NCI-H526 (cell line): ENCODE measurements at regions not wholly inside any gene's neighbourhood (a gene's known extent, or its start where the extent isn't known, plus 50 kb on each side); places are given as distances from the start of the nearest gene placed in this dataset.
A peak's percentile ranks its signal among the peaks of the same experiment; 100 is the strongest.

Source experiments
- DNase-seq, 2 experiments: peaks; one replicate each; lab custom pipeline; 2025; lab: John Stamatoyannopoulos, UW

DNA sequence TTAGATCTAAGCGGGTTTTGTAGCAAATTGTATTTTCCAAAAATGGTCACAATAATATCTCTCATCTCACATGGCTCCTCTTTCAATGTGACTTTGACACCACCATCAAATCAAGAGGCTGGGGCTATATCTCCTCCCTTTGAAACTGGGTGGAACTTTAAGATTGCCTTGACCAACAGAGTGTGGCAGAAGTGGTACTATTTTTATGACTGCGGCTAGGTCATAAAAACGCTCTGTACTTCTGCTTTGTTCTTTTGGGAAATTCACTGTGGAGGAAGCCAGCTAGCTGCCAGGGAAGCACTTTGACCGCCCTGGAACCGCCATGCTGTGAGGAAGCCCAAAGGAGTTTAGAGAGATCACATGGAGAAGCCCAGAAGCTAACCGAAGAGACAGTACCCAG, 50.7 kb upstream of the ACOT11 start:
- no peak for DNase-seq

DNA sequence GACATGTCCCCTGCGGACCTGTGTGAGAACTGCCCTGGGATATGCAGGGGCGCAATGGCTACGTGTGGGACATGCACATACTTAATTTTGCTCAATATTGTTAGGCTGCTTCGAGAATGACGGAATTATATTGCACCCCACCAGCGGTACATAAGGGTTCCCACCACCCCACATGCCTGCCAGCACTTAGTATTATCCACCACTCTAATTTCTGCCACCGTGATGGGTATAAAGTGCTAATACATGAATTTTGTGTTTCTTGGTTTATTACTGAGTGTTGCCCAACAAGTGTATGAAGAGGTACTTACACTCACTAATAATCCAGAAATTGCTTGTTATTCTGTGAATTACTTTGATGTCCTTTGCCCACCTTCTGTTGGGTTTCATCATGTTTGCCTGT, 52.1 kb upstream of the ACOT11 start:
- no peak for DNase-seq

DNA sequence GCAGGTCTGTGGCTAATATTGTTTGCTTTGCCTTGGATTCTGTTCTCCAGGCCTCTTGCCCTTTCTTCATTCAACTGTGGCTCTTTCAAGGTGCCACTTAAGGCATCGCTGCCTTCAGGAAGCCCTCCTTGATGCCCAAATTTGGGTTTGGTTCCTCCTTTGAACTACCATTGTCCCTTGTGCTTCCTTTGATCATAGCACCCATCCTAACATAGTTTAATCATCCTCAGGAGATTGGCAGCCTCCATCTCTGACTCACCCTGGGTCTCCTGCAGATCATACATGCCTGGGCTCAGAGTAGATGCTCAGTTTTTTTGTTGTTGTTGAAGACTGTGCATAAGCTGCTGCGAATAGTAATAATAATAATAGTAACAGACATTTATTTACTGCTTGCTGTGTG, 54.4 kb upstream of the ACOT11 start:
- no peak for DNase-seq

DNA sequence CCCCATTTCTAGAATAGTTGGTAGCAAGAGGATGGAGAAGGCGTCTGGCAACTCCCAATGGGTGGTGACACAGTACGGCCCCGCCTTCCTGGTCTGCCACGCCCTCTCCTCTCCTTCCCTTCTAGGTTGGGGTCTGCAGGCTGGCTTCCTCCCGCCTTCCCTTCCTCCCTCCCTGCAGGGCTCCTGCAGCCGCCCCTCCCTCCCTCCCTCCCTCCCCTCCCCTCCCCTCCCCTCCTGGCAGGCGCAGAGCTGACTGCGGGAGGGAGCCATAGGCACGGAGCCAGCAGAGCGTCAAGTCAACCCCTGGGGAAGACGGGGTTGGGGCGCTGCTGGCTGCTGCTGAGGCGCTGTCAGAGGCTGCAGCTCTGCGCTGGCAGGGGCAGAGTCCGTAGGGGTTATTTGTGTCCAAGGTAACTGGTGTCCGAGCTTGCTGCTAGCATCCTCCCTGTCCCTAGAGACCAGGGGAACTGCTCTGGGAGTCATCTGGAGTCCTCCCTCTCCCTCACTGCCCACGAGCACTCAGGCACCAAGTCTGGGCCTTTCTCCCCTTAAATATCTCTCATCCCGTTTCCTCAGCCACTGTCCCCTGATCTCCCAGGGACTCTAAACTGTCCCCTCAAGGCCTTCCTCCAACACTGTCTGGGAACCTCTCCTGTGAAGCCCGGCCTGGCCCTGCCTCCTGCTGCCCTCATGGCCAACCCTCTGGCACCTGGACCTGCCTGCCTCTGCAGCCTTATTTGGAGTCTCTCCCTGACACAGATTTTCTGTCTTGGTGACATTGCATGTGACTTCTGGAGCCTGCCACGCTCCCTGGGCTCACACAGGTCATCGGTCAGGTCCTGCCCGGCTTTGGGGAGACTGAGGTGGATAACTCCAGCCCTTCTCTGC, 57.4 kb upstream of the ACOT11 start:
- peak in 1 of 2 experiments; percentile 53 for DNase-seq

DNA sequence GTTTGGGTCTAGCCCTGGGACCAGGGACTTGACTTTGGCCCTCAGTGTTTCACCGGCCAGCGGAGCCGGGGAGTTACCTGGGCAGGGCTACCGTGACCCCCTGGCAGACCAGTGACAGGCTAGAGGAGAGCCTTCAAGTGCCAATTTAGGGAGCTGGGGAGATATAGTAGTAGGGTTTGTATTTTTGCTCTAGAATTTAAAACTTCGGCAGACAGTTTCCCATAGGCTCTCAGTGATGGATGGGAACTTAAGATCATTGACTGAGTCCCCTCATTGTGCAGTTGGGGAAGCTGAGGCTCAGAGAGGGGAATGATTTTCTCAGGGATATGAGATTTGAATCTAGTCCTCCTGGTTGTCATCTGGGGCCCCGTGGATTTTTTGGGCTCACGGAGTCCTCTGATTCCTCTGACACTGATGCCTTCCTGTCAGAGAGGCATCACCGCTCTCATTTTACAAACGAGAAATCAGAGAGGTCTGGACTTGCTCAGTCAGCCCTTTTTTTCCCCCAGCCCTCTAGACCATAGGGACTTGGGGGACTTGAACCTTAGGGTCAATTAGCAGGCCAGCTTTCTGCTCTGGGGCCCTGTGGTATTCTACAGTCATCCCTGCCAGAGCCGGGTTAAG, 58.3 kb upstream of the ACOT11 start:
- no peak for DNase-seq

DNA sequence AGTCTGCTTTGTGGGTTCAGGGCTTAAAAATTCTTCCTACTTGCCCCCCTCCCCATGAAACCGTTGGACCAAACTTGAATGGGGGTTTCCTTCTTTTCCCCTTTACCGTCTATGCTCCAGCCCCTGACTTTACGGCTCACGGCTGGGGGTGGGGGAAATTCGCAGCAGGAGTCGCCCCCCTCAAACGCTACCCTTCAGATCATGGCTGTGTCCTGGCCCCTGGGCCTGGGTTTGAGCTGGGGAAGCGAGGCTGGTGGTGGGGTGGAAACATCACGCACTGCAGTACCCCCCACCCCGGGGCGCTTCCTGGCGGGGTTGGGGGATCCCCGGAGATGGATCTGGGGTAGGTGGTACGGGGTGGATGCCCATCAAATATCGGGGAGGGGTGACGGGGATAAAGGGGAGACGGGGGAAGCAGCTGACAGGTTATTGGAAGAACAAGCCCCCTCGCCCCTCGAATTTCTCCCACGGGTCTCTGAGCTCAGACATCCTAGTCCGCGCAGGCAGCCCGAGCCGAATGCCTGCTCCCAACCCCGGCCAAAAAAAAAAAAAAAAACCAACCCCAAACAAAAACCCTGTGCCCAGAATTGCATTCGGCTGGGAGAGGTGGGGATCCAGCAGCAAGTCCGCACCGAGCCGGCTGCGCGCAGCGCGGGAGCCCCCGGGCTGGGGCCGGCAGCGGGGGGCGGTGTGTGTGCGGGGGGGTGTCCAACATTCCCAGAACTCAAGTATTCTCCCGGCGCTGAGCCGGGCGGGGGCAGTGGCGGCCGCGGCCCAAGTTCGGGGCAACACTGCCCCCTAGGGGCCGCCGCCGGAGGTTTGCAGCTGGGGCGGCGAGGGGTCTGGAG, 59.0 kb upstream of the ACOT11 start:
- peak; percentile 74 to 89 for DNase-seq

DNA sequence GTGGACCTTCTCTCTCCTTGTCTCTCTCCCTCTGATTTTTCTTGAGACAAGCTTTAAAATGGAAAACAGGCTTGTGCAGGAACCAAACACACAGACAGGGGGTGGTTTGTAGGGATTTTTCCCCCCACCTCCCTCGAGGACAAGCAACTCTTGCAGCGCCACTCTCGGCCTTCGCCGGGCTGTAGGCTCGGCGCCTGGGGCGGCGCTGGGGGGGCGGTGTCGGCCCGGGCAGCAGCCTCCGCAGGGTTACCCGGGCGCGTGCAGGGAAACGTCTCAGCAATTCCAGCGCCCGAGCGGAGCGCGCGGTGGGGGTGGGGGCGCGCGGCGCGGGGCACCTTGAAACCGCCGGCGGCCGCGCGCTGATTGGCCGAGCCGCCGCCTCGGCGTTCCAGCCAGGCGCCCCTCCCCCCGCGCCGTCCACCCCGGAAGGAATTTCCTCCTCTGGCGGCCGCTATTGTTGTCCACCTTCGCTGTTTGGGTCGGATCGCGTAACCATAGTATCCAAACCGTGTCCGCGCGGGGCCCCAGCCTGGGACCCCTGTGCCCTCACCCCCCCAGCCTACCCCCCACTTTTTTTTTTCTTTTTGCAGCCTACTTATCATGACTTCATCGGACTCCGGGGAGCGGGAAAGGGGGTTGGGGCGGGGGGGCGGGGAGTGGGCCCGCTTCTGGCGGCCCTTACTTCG, 59.8 kb upstream of the ACOT11 start:
- peak; percentile 57 to 95 for DNase-seq

DNA sequence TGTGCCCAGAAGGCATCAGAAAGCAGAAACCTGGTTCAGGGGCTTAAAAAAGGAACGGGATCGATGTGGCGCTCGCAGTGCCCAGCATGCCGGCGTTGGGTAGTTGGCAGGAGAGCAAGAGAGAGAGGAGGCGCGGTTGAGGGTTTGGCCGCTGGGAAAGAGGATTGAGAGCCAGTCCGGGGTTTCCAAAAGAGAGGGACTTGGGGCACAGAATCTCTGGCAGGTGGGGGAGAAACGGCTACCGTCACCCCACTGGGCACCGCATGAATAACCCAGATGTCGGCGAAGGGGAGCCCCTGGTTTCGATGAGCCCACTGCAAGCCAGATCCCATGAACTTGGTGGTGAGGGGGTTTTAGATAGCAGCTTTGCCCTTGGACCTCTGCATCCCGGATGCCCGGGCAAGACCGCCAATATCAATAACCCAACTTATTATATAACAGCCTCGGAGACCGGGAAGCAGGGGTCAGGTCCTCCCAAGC, 60.4 kb upstream of the ACOT11 start:
- DNase-seq: peak in 1 of 2 experiments; percentile 46

DNA sequence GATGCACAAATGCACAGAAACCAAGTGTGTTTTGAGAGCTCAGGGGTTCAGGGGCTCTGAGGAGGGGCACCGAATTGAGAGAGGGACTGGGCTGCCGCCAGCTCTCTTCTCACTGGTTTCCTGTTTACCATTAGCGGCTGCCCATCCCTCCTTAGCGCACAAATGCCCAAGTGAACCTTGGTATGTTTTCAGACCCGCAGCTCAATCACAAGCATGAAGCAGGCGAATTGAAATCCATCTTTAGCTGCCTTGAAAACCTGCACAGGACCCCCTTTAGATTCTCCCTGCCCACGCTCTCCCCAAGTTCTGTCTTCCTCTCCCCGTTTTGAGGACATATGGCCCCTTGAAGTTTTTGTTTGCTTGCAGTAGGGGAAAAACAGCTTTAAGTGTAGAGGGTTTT, 61.1 kb upstream of the ACOT11 start:
- no peak for DNase-seq

DNA sequence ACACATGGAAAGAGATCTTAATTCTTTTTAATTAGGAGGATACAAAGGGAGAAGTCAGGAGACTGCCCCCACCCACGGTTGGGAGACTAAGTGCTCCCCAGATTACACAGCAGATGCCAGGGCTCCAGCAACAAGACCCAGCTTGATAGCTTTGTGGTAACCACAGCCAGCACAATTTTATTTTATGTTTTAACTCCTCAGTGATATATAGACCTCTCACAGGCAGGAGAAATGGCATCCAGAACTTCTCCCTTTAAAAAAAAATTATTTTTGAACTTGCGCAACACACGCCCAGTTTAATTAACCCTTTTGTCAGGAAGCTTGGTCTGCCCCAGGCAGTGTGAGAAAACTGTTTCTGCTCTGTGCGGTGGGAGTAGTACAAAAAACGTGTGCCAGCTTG, 62.6 kb upstream of the ACOT11 start:
- no peak for DNase-seq

DNA sequence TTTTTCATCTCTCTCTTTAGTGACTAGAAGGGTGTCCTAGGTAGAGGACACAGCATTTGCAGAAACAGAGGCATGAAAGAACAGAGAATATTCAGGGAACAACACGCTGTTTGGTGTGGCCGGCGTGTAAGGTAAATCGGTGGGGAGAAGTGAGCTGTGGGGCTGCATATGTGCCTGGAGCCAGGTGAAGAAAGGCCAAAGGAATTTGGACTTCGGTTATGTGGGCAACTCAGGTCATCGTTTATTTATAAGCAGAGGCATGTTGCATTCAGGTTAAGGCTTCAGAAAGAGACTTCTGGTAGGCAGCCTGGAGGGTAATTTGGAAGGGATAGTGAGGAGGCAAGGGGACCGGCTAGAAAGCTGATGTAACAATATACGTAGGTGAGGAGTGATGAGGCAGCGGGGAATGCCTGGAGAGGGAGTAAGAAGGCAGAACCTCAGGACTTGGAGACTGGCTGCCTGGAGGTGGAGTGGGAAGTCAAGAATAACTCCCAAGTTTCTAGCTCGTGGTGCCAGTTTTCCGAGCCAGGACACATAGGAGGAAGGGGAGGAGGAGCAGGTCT, 64.1 kb upstream of the ACOT11 start:
- DNase-seq: no peak

DNA sequence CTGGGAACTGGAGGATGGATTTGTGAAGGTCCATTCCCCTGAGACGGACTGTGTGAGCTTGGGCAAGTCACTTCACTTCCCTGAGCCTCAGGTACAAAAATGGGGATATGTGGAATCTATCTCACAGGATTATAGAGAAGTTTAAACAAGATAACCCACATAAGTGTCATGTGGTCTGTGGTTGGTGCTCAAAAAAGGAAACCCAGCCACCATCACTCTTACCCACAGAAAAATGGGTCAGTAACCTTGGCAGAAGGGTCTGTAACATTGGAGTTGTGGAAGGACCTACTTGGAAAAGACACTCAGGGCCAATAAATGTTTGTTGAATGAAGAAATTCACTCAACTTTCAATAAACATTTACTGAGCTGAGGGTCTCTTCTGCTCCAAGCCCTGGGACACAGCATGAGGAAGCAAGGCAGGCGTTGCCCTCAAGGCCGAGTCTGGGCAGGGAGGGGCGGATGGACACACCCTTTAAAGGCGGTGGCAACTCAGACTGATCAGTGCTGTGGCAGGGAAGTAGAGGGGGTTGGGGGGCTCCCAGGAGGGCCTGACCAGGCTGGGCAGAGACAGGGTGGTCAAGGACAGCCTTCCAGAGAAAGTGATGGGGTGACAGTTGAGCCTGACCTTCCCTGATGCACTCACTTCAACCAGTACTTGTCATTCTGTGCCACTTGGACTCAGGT, 66.7 kb upstream of the ACOT11 start:
- DNase-seq: no peak

DNA sequence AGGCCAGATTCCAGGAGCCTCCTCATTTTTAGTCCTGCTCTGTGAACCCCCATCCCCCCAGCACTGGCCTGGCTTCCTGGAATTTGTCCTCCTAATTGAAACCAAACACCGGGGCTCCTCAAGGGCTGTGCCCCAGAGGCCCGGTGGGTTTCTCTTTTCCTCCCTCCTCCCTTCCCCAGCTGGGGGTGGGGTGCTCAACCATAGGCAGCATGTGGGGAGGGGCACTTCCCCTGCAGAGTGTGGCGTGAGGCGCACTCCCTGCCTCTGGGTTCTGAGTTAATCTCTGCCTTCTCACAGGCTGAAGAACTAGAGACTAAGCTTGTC, 67.5 kb upstream of the ACOT11 start:
- no peak for DNase-seq

DNA sequence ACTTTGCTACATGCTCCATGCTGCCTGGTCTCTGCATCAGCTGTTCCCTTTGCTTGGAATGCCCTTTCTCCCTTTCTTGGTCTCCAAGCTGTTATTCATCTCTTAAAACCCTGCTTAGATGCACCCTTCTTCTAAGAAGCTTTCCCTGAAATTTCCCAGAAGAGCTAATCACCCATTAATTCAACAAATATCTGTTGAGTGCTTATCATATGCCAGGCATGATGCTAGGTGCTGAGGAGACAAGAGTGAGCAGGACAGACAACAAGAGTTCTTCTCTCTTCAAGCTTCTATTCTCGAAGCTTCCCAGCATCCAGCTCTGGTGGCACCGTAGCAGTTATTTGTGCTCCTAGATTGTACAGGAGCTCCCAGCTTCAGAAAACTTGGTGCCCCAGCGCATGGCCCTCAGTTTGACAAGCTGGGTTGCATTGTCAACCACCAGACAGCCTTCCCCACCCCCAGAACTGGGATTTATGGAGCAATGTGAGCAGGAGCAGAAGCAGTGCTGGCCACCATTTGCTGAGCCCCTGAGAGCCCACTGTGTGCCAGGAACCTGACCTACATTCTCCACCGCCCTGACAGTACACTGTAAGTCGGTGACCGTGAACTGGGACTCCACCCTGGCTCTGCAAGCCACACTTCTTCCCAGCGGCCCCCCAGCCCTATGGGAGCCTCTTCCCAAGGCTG, 68.0 kb upstream of the ACOT11 start:
- no peak for DNase-seq

DNA sequence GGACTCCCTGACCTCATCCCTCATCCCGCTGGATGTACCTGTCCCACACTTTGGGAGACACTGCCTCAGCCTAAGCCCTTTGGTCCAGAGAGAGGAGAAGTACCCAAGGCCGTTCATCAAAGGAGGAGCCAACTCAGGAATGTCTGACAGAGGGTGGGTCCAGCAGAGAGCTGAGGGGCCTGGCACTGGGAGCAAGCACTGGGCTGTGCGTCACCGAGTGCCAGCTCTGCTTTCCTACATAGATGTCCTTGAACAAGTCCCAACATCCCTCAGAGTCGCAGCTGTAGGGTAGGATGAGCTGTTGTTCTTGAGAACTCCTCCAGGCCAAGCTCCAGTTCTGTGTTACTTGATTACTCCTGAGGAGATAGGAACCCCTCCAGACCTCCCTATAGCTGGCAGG, 68.8 kb upstream of the ACOT11 start:
- no peak for DNase-seq

DNA sequence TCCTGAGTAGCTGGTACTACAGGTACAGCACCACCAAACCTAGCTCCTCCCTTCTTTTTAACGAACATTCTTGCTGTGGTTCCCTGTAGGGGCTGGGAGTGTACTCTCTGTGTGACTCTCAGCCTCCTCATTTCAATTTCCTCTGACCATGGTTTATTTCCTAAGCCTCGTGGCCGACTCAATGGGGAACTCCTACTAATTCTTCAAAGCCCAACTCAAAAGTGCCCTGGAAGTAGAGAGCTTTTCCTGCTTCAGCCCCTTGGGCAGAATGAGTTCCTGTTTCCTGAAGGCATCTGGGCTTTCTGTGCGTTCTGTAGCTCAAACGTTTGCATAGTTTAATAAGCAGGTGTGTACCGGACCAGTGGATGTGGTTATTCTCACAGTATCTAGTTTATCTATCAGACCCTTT, 70.9 kb upstream of the ACOT11 start:
- DNase-seq: peak in 1 of 2 experiments; percentile 24

DNA sequence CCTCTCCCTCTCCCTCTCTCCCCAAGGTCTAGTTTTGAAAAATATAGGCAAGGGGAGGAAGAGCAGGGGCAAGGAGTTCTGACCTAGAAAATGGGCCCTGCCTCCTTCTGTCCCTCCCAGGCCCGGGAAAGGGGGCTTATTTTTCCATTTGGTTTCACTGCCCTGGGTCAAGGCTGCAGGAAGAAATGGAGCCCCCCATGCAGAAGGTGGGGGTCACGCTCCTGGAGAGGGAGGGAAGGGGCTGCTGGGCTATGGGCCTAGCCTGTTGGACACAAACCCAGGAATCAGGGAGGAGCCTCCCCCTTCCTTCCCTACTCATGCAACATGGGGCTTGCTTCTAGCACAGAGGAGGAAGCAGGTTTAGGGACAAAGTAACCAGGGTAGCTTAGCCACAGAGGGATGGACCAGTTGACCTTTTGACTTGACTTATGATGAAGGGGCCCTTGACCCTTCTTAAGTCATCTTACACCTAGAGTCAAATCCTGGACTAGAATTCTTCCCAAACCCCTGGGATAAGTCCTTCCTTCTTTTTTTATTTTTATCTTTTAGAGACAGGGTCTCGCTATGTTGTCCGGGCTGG, 70.4 kb upstream of the SSBP3 start:
- no peak for DNase-seq

DNA sequence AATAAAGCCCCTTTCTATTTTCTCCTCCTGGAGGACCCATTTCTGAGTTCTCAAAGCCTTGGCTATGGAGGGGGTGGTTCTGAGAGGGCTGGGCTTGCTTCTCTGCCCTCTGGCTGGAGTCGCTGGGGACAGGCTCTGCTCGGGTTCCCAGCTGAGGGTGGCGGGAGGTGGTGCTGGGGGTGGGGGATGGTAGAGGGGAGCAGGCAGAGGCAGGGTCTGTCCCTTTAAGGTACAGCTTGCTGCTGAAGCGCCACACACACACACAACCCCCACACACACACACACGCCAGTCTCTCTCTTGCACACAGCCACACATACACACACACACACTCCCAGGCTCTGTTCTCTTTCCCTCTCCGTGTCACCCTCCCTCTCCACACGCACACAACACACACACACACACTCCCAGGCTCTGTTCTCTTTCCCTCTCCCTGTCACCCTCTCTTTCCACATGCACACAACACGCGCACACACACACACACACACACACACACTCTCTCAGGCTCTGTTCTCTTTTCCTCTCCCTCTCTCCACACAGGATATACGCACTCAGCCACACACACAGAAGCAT, 69.8 kb upstream of the SSBP3 start:
- DNase-seq: peak in 1 of 2 experiments; percentile 31

DNA sequence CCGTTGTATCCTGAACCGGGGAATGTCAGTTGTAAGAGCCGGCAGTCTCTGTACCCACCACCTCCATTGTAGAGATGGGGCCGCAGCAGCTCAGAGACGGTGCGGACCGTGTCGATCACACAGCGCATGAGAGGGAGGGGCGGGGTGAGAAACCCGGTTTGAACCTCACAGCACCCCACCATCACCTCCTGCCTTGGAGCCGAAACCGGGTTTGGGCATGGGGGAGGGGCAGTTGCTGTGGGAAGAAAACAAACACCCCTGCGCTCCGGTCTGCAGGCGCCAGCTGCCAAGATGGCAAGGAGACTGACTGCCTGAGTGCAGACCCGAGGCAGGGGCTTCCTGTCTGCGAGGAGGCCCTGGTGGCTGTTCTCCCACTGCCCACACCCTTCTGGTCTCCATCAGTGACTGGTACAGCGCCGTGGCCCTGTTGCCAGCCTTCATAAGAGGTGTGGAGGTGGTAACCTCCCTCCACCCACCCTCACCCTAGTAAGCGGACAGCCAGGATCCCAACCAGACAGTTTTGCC, 69.2 kb upstream of the SSBP3 start:
- DNase-seq: peak in 1 of 2 experiments; percentile 40
